Umbilical cord (tissue), 1 donor: ENCODE measurements at regions not wholly inside any gene's neighbourhood (a gene's known extent, or its start where the extent isn't known, plus 50 kb on each side); places are given as distances from the start of the nearest gene placed in this dataset.
"Not testable (repeated sequence)": the region's sequence is repeated elsewhere in the genome, so short reads cannot be mapped to it uniquely, and the experiment has no call there.

Source experiments
- DNase-seq: peaks from one replicate; pipeline ENCODE4 v3.0.0-alpha.2; 2015; ENCODE audit warnings: low spot score

DNA sequence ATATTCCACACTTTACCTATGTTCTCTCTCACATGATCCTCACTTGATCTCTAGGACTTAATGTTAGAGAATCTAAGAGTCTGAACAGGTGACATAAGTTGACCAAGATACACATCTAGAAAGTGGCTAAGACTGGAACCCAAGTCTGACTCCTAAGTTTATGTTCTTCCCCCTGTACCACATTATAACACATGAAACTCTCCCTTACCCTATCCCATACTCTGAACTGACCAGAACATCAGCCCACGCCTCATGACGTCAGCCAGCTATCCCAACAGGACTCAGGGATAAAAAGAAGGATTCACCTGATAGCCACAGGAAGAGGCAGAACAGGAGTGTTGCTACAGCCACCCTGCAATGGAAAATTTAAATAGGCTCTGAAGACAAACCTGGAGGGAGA lies 392.2 kb downstream of the ZEB2 start:
- no peak for DNase-seq

DNA sequence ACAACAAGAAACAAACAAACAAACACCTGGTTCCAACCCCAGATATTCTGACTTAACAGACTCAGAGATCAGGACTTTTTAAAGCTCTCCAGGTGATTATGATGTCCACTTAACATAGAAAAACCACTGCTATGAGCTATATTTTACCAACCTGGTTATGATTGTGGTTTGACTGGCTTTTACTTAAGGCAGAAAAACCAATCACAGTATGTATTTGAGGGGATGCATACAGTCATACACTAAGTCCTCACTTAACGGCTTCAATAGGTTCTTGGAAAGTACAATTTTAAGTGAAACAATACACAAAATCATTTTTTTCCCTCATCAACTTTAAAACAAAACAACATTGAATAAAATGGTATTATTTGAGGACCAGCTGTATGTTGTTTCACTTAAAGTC lies 393.6 kb downstream of the ZEB2 start:
- DNase-seq, result no peak

DNA sequence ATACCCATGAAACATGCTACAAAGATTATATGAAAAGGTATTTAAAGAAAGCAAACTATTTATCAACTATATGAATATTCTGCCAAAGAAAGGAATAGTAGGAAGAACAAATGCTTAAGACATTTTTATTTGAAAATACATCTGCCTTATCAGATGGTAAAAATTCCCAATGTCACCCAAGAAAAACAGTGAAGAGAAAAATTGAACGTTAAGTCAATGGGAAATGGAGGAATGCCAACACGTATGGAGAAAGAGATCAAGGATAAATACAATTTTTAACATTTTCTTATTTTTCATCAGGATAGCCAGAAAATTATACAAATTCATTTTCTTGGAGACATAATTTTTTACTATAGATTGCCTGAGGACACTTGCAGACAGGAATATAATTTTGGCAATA lies 394.2 kb downstream of the ZEB2 start:
- DNase-seq, result no peak

DNA sequence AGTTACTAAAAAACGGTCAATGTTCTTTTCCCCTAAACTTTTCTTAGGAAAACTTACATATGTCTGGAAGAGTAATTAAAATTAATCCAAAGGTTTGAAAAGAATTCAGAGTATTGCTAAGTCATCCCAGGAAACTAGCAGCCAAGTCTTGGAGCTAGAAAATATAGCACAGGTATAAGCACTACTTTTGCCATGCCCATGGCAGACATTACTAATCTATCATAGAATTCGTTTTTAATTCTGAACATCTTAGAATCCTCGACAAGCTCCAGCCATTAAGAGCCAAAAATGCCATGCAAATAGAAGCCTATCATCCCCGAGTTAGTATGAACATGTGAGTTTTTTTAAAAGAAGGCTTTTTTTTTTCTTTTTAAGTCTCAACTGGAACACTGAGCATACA lies 395.0 kb downstream of the ZEB2 start:
- no peak for DNase-seq

DNA sequence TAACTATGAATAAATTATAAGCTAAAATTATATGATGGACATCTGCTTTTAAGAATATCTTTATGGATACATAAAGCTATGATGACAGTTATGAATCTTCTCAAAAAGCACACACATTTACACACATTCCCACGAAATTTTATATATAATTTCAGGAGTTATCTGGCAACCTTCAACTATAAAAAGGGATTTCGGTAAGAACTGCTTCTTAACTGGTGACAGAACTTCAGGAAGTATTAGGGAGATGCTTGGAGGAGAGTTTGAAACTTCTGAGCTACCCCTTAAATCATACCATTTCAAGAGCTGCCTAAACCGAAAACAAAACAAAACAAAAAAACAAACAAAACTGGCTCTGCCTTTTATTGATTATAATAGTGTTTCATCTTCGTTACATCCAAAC lies 399.4 kb downstream of the ZEB2 start:
- peak; percentile 54 for DNase-seq

DNA sequence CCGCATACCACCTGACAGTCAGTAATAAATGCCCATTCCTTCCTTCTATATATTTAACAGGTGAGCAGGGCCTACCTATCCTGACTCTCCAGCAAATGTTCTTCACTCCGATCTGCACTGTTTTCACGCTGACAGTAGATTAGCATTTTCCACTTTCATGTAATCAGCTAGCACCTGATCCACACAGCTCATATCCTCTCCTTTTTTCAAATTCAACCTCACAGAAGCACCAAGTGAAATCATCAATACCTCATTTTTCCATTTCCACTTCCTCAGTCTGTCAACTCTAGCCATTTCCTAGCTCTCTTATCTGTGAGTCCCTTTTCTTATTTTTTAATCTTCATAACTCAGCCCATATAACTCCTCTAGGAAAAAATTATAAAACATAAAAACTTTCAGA lies 402.8 kb downstream of the ZEB2 start:
- no peak for DNase-seq

DNA sequence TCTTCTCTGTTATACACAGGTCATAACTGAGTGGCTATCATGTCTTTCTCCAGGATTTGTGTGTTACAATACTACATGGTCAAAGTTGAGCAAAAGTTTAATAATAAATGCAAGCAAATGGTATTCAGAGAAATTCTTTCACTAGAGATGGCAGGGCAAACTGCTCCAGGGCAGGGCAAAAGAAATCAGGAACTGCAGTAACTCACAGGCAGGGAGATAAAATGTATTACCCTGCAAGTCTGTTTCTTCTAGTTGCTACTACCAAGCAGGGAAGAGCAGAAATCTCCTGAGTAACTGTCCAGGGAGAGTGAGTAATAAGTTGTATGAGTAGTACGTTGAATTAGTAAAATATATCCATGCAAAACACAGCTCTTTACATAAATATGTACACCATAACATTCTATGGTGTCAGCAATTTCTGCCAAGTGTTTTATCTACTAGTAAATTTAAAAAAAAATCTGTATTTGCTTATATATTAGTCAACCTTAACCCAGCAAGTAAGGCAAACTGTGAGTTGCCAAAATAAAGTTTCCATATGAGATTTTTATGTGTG lies 404.1 kb downstream of the ZEB2 start:
- DNase-seq, result peak; percentile 44

DNA sequence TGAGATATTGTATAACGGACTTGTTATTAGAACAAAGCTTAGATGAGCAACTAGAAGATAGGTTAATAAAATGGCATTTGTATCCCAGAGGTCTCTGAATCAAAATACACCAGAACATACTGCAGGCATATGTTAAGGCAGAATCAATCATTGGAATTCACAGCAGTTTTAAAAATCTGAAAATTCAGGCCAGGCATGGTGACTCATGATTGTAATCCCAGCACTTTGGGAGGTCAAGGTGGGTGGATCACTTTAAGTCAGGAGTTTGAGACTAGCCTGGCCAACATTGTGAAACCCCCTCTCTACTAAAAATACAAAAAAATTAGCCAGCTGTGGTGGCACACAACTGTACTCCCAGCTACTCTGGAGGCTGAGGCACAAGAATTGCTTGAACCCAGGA lies 405.2 kb downstream of the ZEB2 start:
- DNase-seq, result no peak

DNA sequence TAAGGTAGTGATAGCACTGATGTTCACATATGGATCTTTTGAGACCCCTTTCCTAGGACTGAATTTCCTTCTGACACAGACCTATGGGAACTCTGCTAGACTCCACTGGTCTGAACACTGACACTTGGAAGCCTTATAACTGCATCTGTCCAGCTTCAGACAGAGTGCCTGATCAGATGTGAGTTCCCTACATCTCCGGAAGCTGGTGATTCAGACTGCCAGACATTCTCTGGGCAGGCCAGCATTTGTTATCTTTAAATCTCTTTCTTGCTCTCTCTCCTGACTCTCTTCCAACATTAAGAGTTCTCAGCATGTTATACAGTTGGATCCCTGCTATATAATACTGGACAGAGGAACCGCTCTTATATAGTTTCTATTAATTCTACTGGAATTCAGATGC lies 408.5 kb downstream of the ZEB2 start:
- peak; percentile 92 for DNase-seq

DNA sequence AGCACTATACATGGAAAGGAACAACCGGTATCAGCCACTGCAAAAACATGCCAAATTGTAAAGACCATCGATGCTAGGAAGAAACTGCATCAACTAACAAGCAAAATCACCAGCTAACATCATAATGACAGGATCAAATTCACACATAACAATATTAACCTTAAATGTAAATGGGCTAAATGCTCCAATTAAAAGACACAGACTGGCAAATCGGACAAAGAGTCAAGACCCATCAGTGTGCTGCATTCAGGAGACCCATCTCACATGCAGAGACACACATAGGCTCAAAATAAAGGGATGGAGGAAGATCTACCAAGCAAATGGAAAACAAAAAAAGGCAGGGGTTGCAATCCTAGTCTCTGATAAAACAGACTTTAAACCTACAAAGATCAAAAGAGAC lies 413.8 kb downstream of the ZEB2 start:
- DNase-seq, result not testable (repeated sequence)

DNA sequence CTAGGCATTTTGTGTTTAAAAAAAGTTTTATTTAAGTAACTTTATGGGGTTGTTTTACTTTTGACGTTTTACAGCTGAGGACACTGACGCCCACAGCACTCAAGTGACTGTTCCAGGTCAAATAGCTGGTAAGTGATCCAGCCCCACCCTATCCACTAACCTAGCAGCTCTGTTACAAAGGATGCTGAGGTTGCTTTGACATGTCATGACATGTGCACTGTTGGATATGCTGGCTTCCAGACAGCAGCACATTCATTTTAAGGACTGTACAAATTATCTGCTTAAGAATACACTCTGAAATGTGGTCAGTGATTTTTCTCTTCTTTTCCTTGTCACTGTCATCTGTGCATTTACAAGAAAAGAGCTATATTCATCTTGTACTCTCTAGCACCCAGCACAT lies 417.5 kb downstream of the ZEB2 start:
- peak; percentile 35 for DNase-seq

DNA sequence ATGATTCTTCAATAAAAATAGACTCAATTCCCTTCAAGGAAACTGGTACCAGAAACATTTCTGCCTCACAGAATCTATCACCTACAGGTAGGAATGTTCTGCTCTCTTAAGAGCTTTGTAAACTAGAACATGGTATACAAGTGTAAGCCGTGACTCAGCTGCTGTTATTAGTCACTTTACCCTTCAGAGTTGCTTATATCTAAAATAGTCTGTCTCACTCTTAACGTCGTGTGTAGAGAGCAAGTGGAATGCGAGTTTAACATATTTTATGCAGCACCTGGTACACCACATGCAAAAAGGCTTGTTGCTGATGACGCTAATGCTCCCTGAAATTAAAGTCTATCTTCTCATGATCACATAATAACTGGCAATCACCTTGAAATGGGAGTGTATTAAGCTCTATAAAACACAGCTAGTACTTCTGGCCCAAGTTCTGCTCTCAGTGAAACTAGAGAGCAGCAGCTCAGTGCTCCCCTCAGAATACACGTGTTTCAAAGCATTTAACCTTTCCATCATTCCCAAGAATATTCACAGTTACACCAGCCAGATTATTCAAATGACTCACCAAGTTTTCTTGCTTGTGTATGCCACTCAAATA lies 420.0 kb downstream of the ZEB2 start:
- DNase-seq, result no peak

DNA sequence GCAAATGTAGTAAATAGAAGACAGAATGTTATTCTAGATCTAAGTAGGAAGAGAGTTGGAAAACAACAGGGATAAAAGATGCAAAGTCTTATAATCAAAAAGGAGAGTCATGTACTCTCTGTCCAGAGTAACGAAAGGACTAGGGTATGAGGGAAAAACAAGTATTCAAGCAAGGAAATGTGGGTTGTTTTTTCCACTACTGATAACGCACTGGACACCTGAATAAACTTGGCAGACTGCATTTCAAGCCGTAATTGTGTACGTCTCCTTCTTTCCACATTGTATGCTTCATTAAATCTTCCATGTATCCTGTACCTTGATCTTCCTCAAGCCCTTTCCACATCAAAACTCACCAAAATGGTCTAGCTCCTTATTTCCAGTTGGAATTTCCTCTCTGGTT lies 420.6 kb downstream of the ZEB2 start:
- DNase-seq, result no peak

DNA sequence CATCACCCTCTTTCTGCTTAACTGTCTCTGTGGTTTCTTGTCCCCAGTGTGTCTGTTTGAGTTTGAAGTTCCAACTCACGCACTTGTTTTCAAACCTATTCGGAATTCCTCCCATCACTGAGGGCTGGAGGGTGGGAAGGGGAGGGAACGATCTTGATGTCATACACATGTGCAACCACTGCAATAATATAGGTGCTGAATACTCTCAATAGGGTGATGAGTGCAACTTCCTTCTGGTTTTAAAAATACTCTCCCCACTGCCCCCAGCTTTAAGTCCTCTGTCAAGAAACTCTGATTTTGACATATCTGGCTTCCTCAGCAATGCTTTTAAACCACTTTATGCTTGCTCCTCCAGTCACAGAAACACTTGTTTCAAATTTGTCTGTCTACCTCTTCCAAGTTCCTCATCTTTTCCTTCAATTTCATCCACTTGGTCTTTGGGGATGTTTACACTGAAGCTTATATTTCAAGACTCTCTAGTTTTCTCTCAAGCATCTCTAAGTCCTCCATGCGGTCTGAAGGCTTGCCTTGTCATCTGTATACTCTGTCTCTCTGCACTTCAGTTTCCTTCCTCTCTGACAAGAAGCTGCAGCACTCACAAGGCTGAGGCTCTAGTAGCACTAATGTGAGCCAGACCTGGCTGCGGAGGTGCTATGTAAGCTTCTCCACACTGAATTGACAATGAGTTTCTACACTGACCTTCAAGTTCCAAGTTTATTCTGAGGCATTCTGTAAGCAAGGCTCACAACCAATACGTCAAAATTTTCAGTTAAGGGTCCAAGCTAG lies 422.3 kb downstream of the ZEB2 start:
- DNase-seq, result no peak

DNA sequence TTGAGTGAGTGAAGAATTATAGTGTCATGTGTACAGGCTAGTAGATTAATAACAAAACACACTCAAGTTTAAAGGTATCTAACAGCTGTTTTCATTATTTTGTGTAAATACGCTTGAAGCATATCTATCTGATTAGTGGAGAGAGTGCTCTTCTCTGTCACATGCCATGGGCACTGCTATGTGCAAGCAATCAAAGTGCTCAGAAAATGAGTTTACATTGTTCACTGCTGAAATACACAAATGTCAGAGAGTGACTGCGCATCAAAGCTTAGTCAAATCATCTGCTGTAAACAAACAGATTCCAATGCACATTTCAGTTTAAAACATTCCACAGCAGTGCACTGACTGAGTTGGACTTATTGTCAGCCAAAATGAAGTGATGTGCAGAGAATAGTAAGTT lies 423.4 kb downstream of the ZEB2 start:
- DNase-seq, result no peak

DNA sequence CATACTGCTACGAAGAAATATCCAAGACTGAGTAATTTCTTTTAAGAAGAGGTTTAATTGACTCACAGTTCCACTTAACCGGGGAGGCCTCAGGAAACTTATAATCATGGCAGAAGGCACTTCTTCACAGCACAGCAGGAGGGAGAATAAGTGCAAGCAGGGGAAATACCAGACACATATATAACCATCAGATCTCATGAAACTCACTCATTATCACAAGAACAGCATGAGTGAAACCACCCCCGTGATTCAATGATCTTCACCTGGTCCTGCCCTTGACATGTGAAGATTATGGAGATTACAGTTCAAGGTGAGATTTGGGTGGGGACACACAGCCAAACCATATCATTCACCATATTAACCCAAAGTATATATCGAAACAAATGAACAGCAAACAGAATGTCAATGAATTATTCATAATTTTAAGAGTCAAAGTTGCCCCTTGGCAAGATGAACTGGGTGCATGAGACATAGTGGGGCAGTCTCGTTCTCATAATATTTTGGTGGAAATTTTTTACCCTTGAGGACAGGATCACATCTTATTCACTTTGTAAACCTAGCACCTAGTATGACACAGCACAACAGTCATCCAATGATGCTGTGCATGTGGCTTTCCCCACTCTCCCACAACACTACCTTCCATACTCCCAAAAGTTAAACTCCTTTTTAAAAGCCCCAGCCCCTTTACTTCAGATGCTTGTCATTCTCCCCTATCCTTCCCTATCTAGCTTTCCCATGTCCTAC lies 425.3 kb downstream of the ZEB2 start:
- no peak for DNase-seq

DNA sequence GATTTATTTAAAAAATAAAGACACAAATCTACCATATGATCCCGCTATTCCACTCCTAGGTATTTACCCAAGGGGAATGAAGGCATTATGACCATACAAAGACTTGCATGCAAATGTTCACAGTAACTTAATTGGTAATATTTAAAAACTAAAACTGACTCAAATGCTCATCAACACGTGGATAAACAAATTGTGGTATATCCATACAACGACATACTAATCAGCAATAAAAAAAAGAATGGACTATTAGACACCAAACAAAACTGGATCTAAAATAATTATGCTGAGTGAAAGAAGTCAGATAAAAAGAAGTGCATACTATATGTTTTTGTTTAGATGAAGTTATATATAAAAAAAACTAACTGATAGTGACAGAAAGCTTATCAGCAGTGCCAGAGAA lies 428.3 kb downstream of the ZEB2 start:
- no peak for DNase-seq

DNA sequence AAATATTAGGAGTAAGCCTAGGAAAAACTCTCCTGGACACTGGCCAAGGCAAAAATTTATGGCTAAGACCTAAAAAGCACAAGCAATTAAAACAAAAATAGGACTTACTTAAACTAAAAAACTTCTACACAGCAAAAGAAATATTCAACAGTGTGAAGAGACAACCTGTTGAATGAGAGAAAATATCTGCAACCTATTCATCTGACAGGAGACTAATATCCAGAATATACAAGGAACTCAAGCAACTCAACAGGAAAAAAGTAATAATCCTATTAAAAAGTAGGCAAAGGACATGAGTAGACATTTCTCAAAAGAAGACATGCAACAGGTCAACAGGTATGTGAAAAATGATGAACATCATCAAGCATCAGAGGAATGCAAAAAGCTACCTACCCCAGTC lies 431.1 kb downstream of the ZEB2 start:
- DNase-seq, result no peak

DNA sequence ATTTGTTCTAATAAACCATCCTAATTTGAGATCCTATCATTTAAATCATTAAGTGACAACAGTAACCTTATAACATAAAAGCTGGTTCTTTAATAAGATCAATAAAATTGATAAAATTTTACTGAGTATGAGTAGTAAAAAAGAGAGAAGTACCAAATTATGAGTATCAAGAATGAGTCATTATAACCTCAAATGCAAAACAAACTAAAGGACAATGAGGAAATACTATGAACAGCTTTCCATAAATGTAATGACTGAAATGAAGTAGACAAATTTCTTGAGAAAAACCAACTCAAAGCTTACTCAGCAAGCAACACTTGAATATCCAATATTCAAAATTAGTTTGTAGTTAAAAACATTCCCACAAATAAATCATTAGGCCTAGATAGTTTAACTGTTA lies 433.0 kb downstream of the ZEB2 start:
- no peak for DNase-seq

DNA sequence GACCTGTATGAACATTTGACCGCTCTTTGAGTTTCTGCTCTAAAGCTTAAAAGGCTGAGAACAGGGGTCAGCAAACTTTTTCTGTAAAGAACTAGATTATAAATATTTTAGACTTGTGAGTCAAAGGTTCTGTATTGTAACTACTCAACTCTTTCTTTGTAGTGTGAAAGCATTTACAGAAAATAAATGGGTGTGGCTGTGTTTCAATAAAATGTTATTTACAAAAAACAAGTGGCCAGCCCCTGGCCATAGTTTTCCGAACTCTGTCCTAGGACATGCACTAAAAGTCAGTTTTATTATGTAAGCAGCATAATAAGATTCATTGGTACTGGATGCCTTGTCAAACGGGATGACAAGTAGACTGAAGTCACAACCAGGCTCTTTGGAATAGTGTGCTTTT lies 434.9 kb downstream of the ZEB2 start:
- no peak for DNase-seq

DNA sequence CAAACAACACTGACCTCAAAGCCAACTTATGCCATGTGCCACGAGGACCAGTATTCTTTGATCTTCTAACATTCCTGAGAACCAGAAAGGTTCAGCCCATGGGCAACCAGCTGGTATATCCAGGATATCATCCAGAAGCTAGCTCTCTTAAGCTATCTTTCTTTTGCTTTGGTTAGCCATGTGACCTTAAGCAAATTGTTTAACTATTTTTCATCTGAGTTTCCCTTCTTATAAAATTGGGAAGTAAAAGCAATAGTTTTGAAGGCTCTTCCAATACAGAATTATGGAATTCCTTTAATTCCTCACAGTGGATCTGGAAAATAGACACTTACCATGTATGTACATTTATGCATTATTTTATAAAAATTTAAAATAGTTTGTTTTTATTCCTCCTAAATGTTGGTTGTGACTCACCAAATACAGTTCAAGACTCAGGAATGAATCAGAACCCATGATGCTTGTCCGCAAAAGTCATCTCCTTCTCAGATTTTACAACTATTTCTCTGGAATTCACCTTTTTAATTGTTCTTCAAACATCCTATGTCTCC lies 435.7 kb downstream of the ZEB2 start:
- no peak for DNase-seq

DNA sequence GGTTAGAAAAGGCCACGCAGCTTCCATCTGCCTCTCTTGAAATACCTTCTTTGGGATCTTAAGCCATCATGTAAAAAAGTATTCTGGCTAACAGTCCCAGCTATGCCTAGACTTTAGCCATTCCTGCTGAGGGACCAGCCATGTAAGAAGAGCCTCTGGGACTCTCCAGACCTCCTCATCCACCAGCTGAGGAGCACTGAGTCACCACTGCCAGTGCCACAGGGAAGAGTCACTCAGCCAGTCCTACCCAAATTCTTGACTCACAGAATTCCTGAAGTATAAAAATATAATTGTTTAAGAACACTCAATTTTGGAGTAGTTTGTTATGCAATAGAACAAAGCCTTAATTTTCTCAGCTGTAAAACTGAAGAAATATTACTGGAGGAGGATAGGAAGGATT lies 436.7 kb downstream of the ZEB2 start:
- no peak for DNase-seq
